ENCODE measurements at regions not wholly inside any gene's neighbourhood (a gene's known extent, or its start where the extent isn't known, plus 50 kb on each side); places are given as distances from the start of the nearest gene placed in this dataset.

DNA sequence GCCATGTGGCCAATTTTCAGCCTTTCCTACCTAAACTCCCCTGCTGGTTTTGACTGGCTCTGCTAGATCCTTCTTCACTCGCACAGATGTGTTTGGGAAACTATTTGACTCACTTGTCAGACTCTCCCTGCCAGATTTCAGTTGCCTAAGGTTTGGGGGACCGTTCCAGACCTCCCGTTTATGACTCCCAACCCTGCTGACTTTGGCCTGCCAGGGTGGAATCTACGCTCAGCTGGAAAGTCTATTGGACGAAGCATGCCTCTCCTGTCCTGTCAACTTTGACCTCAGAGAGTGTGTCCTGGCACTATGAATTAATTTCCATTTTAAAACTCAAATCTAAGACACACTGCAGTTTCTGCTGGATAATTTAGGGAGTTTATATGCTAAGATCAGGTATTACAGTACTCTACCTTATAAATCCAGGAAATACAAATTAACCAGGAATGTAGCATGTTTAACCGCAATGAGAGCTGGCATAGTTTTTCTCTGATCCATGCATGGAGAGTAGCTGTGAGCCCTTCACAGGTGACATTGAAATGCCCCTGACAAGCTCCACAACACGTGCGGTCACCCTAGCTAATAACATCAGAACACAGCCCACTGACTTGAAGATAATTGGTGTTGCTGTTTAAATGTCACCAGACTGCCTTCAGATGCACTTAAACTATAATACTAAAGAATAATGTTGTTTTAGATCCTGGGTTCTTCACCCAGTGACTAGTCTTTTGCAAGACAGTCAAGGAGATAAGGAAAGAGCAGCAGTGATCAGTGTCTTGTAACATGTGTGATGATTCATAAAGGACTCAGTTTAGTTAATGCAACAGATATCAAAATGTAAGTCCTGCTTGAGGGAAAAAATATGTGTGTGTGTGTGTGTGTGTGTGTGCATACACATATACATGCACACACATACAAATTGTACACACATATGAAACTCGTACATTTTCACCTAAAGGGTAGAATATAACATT, 223.0 kb upstream of the MCTP2 start:
- DNase-seq (ENCODE audit: low read depth in 2 of 2), result no peak

DNA sequence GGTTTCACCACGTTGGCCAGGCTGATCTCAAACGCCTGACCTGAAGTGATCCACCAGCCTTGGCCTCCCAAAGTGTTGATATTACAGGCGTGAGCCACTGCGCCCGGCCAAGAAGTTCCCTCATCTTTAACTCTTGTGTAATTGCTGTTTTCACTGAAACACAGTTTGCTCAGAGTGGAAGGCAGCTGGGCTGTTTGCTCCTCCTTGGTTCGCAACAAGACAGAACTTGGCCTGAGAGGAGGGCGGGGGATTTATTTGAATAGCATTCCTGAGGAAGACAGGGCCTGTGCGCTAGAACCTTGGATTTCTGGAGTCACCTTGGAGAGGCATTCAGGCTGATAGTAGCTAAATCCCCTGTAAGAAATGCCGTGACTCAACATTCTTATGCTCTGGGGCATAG, 226.7 kb upstream of the MCTP2 start:
- DNase-seq (ENCODE audit: low read depth in 2 of 2), result no peak

DNA sequence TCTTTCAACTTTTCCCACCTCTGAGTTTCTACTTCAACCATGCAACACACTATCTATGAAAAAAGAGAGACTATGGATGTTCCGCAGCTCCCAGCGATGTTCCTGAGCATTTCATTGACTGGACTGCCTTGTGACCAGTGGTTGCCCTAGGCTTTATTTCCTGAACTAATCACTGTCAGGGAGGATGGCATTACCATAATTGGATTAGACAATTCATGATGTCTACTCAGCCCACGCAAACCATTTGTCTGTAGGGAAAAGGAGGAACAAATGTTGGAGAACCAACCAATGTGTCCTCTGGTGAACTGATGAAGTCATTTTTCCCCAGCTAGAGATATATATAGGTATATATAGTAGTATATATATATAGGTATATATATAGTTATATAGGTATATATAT, 229.3 kb upstream of the MCTP2 start:
- DNase-seq (ENCODE audit: low read depth in 2 of 2), result no peak

DNA sequence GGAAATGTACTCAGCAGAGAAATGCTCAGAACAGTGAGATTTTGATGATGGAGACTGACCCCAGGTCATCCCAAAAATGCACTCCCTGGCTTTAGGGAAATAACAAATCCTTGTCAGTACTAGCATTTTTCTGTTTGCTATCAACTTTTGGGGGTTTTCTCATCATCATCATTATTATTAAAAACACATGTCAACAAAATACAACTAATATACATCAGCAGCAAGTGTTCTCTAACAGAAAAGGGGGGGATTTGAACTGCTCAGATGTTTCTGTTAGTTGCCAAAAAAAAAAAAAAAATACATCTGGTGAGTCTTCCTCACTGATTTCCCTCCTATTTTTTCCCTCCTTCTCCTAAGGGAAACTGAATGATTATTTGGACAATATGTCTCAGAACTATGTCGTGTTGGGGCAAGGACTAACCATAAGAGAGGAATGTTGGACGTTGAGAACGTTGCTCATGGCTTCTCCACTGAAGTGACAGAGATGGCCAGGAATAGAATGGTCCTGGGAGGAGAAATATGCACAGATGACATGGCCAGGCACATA, 230.0 kb upstream of the MCTP2 start:
- no peak for DNase-seq (ENCODE audit: low read depth in 2 of 2)

DNA sequence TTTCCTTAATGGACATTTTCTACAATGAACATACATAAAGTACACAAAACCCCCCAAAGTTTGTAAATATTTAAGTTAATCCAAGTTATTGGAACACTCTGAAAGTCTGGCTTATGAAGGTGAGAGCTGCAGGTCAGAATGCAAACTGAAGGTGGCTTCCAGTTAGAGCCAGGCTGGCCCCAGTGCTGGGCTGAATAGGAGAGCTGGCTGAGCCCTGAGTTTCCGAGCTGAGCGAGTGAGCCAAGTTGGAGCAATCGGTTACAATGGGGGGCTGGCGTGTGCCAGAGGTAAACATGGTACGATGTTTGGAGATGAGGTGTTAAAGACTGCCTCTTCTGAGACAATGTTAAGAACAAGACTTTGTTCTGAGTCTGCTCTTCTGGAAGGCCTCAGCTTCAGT, 230.8 kb upstream of the MCTP2 start:
- DNase-seq (ENCODE audit: low read depth in 2 of 2), result no peak

DNA sequence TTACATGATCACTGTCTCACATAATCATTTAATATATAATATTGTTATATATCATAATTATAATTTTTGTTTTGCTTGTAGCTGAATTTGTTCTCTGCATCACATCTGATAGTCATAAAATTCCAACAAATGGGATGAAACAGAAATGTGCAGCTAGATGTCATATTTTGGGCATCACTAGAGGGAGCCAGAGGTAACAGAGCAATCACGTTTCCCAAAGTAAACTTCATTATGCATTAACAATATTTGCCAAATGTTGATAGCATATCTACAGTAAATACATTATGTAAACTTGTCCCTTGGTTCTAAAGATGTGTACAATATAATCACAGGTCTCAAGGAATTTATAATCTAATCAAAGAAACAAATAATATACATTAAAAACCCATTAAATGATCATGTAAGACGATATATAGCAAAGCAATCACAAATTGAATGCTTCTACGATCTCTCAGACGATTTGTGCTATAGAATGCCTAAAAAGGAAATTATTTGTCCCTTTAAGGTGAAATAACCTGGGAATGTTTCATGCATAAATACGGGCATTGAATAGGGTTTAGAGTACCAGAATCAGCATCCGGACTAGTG, 234.2 kb upstream of the MCTP2 start:
- DNase-seq (ENCODE audit: low read depth in 2 of 2), result no peak

DNA sequence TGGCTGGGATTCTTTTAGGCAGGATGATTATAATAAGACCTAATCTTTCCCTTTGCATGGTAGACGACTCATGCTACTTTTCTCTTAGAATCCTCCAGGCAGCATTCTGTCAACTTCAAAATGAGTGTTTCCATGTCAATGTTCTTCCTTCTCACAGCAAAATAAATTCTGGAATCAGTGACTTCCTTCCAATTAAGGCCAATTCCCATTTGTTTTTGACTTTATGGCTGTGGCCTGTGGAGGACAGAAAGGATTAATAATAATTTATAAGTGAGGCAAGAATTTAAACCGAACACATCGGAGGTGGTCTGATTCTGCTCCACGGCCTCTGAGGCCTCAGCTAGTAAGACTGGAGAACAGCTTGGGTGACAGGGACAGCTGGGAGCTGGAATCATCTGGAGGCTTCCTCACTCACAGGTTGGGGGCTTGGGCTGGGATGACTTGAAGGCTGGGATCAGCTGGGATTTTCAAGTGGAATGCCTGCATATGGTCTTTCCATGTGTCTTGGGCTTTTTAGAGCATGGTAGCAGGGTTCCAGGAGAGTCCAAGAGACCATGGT, 241.8 kb upstream of the MCTP2 start:
- no peak for DNase-seq (ENCODE audit: low read depth in 2 of 2)

DNA sequence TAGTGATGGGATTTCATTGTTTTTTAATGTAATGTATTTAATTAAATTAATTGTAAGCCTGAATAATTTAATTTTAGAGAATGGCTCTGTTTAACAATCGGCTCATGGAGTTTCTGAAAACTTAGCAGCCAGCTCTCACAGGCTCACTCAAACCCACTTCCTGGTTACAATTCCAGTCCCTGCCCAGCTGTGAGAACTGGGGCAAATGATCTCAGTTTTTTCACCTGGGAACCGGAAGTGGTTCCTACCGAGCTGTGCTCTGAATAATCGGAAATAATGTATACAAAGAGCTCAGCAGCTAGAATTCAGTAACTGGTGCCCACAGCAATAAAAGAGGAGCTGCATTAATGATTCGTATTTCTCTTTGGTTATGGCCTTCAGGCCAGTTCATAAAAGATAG, 244.3 kb upstream of the MCTP2 start:
- DNase-seq (ENCODE audit: low read depth in 2 of 2), result peak in 1 of 2 donors; percentile 12

DNA sequence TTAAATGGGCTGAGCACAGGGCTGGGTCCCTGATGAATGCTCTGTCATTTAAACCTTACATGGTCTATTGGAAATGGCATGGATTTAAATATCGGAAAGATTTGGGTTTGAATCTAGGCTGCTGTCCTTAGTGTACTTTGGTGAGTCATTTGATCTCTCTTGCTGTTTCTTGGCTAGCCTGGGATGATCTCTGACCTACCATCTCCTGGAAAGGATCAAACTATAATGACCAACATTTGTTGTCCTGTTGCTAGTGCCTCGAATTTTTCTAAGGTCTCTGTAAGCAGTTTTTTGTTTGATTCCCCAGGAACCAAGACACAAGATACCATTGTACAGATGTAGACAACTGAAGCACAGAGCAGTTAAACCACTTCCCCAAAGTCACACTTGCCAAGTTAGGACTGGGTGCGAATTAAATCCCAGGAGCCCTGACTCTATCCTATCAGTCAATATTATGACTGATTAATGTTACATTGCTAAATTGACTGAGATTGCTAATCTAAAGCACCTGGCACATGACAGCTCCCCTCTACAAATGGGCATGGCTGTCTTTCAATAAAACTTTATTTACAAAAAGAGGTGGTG, 244.9 kb upstream of the MCTP2 start:
- no peak for DNase-seq (ENCODE audit: low read depth in 2 of 2)

DNA sequence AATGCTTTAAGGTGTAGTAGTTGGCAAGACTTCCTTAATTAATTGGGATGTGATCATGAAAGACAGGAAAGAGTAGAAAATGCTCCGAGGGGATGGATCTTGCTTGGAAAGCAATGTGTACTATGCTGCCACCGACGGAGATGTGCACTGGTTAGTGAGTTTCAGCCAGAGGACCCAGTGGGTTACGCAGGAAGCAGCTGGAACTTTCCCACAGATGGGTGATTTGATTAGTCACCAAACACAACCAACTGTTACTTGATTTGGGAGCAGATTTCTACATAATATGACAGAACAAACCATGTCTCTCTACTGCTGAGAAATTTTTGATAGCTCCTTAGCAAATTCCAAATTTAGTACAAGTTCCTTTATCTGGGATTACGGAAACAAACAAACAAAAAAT, 245.4 kb upstream of the MCTP2 start:
- DNase-seq (ENCODE audit: low read depth in 2 of 2), result no peak

DNA sequence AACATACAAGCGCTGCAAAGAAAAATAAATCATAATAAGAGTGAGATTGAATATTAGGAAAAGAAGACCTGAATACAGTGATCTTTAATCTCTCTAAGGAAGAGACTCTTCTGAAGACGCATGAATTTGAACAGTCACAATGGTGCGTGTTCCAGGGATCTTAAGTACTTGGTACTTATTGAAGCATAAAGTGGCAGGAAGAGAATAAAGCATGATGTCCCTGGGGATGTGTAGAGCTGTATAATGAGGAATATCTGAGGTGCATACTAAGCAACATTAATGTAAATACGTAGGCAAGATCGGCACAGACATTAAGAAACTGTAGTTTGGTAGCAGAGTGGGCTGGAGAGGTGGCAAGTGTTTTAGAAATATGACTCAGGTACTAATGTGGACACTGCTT, 246.2 kb upstream of the MCTP2 start:
- no peak for DNase-seq (ENCODE audit: low read depth in 2 of 2)

DNA sequence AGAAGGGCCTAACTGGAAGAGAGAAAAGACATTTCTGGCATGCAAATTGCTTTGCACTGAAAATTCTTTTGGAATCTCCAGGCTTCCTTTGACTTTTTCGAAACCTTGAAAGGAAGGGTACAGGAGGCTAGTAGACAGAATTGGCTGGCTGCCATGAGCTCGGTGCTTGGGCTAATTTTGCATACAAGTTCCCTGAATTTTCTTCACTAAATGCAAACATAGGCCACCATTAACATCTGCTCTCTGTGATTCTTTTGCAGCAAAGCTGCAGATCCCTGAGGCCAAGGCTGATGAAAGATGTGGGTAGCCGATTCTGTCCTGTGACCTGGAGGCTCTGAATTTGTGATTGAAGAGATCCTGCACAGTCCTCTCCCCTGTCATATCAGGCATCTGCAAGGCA, 247.8 kb upstream of the MCTP2 start:
- no peak for DNase-seq (ENCODE audit: low read depth in 2 of 2)

DNA sequence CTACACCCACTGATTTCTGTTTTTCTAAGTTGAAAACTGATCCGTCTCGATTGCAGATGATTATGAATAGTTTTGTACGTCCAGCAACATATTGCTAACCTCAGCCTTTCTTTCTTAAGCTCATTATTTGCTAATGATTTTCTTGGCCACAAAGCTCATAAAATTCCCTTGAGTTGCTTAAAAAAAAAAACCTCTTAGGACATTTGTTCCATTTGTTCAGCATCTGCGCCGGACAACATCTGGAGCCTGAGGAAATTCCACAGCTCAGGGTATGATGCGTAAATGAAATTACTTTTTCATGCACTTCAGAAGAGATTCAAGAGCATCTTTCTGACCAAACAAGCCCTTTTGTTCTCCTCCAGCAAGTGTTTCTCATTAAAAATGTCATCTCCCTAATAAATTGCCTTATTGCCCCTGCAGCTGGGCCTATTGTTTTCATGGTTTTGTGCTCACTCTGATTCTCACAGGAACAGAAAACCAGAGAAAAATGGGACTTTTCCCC, 249.1 kb upstream of the MCTP2 start:
- DNase-seq (ENCODE audit: low read depth in 2 of 2), result no peak

DNA sequence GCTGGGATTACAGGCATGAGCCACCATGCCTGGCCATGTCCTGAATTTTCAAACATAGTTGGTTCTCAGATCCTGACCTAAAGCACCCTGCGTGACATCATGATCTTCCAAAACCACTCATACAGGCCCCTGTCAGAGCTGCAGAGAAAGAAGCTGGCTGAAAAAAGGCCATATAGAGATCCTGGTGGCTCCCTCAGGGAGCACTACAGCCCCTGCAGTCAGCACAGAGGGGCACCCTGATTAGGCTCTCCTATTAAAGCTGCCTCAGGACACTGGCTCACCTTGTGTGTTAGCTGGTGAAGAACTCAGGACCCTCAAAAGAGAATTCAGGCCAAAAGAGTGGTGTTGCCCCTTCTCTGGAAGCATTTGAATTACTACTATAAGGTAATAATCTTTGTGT, 249.7 kb upstream of the MCTP2 start:
- no peak for DNase-seq (ENCODE audit: low read depth in 2 of 2)

DNA sequence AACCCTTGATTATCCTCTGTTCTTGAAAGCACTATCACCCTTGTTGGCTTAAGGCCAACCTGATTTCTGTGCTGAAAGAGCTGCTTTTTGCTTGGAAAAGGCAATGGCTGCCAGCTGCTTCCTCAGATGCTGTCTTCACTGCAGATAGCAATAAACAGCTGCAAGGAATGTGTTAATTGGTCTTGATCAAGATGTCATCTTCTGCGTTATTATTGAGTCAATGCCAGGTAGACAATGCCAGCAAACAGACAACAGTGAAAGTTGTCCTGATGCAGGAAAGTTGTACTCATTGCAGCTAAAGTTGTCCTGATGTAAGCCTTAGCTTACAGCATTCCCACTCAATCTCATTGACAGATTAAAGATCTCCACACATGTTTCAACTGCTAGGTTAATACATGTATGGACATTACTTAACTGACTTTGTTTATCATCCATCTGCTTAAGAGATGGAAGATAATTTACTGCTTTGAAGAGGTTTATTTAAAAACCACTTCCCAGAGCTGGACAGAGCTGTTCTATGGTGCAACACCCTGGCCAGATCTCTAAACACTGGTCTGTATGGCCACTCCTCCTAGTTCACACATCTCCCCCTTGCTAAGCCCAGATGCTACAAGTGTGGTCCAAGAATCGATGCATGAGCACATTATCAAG, 251.0 kb upstream of the MCTP2 start:
- DNase-seq (ENCODE audit: low read depth in 2 of 2), result no peak

DNA sequence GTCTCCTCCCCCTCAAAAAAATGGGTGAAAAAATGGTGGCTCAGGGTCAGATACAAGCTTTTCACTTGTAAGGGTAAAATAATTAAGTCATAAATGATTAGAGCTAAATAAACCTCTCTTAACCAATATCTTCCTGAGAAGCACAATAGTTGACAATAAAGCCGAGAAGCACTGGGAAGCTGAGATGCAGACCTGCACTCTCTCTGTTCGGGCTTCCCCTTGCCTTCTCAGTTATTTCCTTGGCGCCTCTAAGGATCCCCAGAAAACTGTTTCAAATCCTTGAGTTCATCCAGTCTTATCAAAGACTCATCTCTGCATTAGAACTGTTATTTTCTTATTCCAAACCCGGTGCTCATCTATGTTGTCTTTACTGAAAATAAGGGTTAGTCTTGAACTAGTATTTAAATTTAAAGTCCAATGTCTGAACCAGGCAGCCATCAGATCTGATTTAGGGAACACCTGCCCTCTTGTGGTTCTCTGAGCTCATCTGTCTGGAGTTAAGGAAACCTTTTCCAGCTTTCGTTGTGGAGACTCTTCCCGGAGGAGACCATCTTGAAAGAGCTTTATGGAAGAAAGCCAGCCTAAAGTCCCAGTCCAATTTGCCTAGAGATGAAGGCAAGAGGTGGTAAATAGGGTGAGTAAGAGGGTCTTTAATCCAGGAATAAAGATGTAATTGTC, 256.4 kb upstream of the MCTP2 start:
- DNase-seq (ENCODE audit: low read depth in 2 of 2), result no peak

DNA sequence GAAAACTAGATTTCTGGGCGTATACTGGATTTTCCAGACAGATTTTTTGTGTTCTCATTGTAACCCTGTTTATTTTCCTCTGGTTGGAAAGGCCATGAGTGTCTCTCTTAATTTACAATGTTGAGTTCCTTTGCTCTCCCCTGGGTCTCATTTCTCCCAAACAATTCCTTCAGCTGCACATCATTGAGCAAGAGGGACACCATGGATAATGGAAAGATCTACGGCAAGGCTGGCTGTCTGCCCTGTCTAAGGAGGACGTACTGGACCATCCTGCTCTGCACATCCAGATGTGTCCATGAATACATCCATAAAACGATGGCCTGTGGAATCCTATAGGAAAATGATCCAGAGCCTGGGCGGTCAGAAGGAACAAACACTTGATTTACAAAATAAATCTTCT, 258.1 kb upstream of the MCTP2 start:
- no peak for DNase-seq (ENCODE audit: low read depth in 2 of 2)

DNA sequence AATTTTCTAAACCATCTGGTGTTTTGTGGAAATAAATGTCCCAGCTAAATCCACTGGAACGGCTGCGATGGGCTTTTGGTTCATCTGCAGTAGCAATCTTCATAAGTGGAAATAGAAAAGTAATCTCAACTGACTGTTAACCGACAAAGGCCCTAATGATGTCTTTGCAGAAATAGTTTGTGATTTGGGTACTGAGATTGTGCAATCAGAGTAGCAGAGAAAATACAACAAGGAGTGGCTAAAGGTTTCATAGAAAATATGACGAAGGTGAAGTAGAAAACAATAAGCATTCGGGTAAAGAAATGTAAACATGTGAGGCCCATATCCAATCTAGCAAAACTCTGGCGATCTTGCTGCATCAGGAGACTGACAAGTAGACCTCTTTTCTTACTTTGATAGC, 262.6 kb upstream of the MCTP2 start:
- DNase-seq (ENCODE audit: low read depth in 2 of 2), result no peak

DNA sequence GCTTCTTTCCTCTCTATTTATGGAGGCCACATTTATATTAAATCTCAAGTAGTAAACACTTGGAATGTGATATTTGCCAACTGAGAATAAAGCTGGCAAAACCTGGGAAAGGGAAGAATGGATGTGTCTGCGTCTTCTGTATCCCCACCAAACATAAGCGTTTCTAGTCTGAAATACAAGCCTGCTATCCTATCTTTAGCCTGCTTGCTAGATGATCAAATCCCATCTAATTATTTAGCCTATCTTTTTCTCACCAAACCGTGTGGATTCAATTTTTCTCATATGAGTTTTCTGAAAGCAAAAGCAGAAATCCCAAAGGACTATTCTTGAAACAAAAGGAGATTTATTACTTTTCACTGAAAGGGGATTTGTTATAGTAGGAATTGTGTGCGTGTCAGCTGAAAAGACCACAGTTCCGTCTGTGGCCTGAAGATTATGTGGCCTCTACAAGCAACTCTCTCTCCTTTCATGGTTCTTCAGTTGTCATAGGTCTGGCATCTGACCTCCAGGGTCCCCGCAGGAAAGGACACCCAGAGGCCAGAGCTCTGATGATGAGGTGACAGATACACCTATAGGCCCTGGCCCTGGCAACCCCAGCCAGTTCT, 266.0 kb upstream of the MCTP2 start:
- no peak for DNase-seq (ENCODE audit: low read depth in 2 of 2)

DNA sequence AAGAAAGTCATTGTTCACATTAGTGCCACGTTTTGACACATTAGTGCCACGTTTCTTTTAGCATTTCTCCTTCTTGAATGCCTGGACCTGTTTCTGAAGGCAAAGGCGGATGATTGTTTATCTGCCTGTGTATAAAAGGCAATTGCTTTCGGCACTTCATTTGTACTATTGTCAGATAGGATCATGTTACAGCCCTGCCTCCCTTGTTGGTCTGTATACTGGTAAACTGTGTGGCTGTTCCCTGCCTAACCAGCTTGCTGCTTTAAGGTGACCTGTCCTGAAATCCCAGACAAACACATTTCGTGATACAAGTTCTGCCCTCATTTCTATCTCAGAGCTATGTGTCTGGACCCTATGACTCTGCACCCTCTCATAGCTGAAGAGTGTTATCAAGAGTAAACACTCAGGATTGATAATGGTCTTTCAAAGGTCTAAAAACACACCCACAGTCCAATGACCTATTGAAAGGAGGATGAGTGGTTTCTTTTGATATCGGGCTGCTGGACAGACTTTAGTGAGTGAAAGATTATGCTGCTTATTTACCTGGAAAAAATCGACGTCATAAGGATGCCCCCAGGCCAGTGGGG, 276.3 kb upstream of the MCTP2 start:
- no peak for DNase-seq (ENCODE audit: low read depth in 2 of 2)
